ENCODE measurements at regions not wholly inside any gene's neighbourhood (a gene's known extent, or its start where the extent isn't known, plus 50 kb on each side); places are given as distances from the start of the nearest gene placed in this dataset.

GRCh38 chr5:2165203-2165602 is 282.5 kb upstream of the IRX4 start:
- POLR2A ChIA-PET = no interaction called here
- no peak for TF ChIP-seq CTCF (IDR thresholded peaks at IDR 0.05; ENCODE audit: insufficient read depth, low read length, missing control alignments)
- H3K4me3 ChIP-seq (ENCODE audit: low read depth, low read length) = no peak overlapping the region
- CTCF ChIA-PET = no interaction called here
- DNase-seq (ENCODE audit: low read depth, low spot score) = no peak

- H3K4me3 ChIP-seq (ENCODE audit: low read depth, low read length) = no peak overlapping the region
- DNase-seq (ENCODE audit: low read depth, low spot score) = no peak
- ChIA-PET POLR2A (no interaction called here), CTCF (no interaction called here)
- TF ChIP-seq CTCF (IDR thresholded peaks at IDR 0.05; ENCODE audit: insufficient read depth, low read length, missing control alignments) = no peak
Measured at GRCh38 chr5:2164586-2164985, 281.9 kb upstream of the IRX4 start.

- TF ChIP-seq CTCF (IDR thresholded peaks at IDR 0.05; ENCODE audit: insufficient read depth, low read length, missing control alignments) = no peak
- ChIA-PET CTCF (no interaction called here), POLR2A (no interaction called here)
- H3K4me3 ChIP-seq (ENCODE audit: low read depth, low read length) = no peak overlapping the region
- DNase-seq (ENCODE audit: low read depth, low spot score) = no peak
Measured at GRCh38 chr5:2163940-2164490, 281.3 kb upstream of the IRX4 start.

GRCh38 chr5:2163060-2163856 is 280.5 kb upstream of the IRX4 start:
- ChIA-PET POLR2A (no interaction called here), CTCF (no interaction called here)
- no peak overlapping the region for H3K4me3 ChIP-seq (ENCODE audit: low read depth, low read length)
- TF ChIP-seq CTCF (IDR thresholded peaks at IDR 0.05; ENCODE audit: insufficient read depth, low read length, missing control alignments) = no peak
- no peak for DNase-seq (ENCODE audit: low read depth, low spot score)

GRCh38 chr5:2160811-2161210 is 278.1 kb upstream of the IRX4 start:
- TF ChIP-seq CTCF (IDR thresholded peaks at IDR 0.05; ENCODE audit: insufficient read depth, low read length, missing control alignments) = no peak
- H3K4me3 ChIP-seq (ENCODE audit: low read depth, low read length) = no peak overlapping the region
- no peak for DNase-seq (ENCODE audit: low read depth, low spot score)
- CTCF ChIA-PET = no interaction called here
- POLR2A ChIA-PET = no interaction called here

- ChIA-PET POLR2A (no interaction called here), CTCF (no interaction called here)
- TF ChIP-seq CTCF (IDR thresholded peaks at IDR 0.05; ENCODE audit: insufficient read depth, low read length, missing control alignments) = no peak
- no peak overlapping the region for H3K4me3 ChIP-seq (ENCODE audit: low read depth, low read length)
- no peak for DNase-seq (ENCODE audit: low read depth, low spot score)
Measured at GRCh38 chr5:2158767-2159166, 276.0 kb upstream of the IRX4 start.
